ENCODE measurements at regions not wholly inside any gene's neighbourhood (a gene's known extent, or its start where the extent isn't known, plus 50 kb on each side); places are given as distances from the start of the nearest gene placed in this dataset.

- no peak for DNase-seq (ENCODE audit: low spot score)
- no peak for TF ChIP-seq CTCF (IDR thresholded peaks at IDR 0.05; ENCODE audit: extremely low read depth, missing control alignments)
These were observed 415.4 kb downstream of the SLITRK5 start for GRCh38 chr13:88086577-88086976.

GRCh38 chr13:88097541-88097940 lies 426.4 kb downstream of the SLITRK5 start:
- DNase-seq (ENCODE audit: low spot score): no peak
- no peak for TF ChIP-seq CTCF (IDR thresholded peaks at IDR 0.05; ENCODE audit: extremely low read depth, missing control alignments)

- DNase-seq (ENCODE audit: low spot score): no peak
These were observed 432.7 kb downstream of the SLITRK5 start for GRCh38 chr13:88103824-88104223.

GRCh38 chr13:88104576-88104975 lies 433.4 kb downstream of the SLITRK5 start:
- DNase-seq (ENCODE audit: low spot score): no peak
- TF ChIP-seq CTCF (IDR thresholded peaks at IDR 0.05; ENCODE audit: extremely low read depth, missing control alignments): no peak

More at GRCh38 chr13:88103824-88104223, 432.7 kb downstream of the SLITRK5 start:
- no peak for TF ChIP-seq CTCF (IDR thresholded peaks at IDR 0.05; ENCODE audit: extremely low read depth, missing control alignments)

- no peak for DNase-seq (ENCODE audit: low spot score)
These were observed 436.4 kb downstream of the SLITRK5 start for GRCh38 chr13:88107570-88107969.

GRCh38 chr13:88112526-88112925 lies 441.4 kb downstream of the SLITRK5 start:
- DNase-seq (ENCODE audit: low spot score): no peak
- TF ChIP-seq CTCF (IDR thresholded peaks at IDR 0.05; ENCODE audit: extremely low read depth, missing control alignments): no peak

More at GRCh38 chr13:88107570-88107969, 436.4 kb downstream of the SLITRK5 start:
- no peak for TF ChIP-seq CTCF (IDR thresholded peaks at IDR 0.05; ENCODE audit: extremely low read depth, missing control alignments)

- TF ChIP-seq CTCF (IDR thresholded peaks at IDR 0.05; ENCODE audit: extremely low read depth, missing control alignments): no peak
- DNase-seq (ENCODE audit: low spot score): no peak
These were observed 444.8 kb downstream of the SLITRK5 start for GRCh38 chr13:88115976-88116375.
